GM19455 (cell line): ENCODE measurements at regions not wholly inside any gene's neighbourhood (a gene's known extent, or its start where the extent isn't known, plus 50 kb on each side); places are given as distances from the start of the nearest gene placed in this dataset.

Experiments
- ATAC-seq: cut with Tn5 transposase; IDR thresholded peaks from one replicate; pipeline ENCODE4 v1.9.1; 2021; ENCODE audit not compliant: unreplicated experiment

- no peak for ATAC-seq
Measured at GRCh38 chr1:219523411-219523810, 89.5 kb downstream of the ZC3H11B start.

GRCh38 chr1:219521325-219521724 is 91.6 kb downstream of the ZC3H11B start:
- no peak for ATAC-seq

- no peak for ATAC-seq
Measured at GRCh38 chr1:219520241-219520640, 92.7 kb downstream of the ZC3H11B start.

GRCh38 chr1:219518907-219519248 is 94.0 kb downstream of the ZC3H11B start:
- no peak for ATAC-seq

- no peak for ATAC-seq
Measured at GRCh38 chr1:219518168-219518906, 94.6 kb downstream of the ZC3H11B start.

GRCh38 chr1:219517031-219517430 is 95.9 kb downstream of the ZC3H11B start:
- no peak for ATAC-seq

GRCh38 chr1:219514728-219515127 is 98.2 kb downstream of the ZC3H11B start:
- no peak for ATAC-seq

GRCh38 chr1:219507437-219507836 is 105.5 kb downstream of the ZC3H11B start:
- ATAC-seq, result no peak

- no peak for ATAC-seq
Measured at GRCh38 chr1:219506936-219507335, 106.0 kb downstream of the ZC3H11B start.

GRCh38 chr1:219506473-219506899 is 106.4 kb downstream of the ZC3H11B start:
- no peak for ATAC-seq

- no peak for ATAC-seq
Measured at GRCh38 chr1:219505886-219506285, 107.0 kb downstream of the ZC3H11B start.

GRCh38 chr1:219503604-219504003 is 109.3 kb downstream of the ZC3H11B start:
- no peak for ATAC-seq

- ATAC-seq, result no peak
Measured at GRCh38 chr1:219500327-219500897, 112.5 kb downstream of the ZC3H11B start.

GRCh38 chr1:219498666-219499065 is 114.2 kb downstream of the ZC3H11B start:
- ATAC-seq, result no peak

GRCh38 chr1:219495737-219496408 is 117.0 kb downstream of the ZC3H11B start:
- ATAC-seq, result no peak

GRCh38 chr1:219492717-219493116 is 120.2 kb downstream of the ZC3H11B start:
- no peak for ATAC-seq

GRCh38 chr1:219490566-219490965 is 122.3 kb downstream of the ZC3H11B start:
- no peak for ATAC-seq

- ATAC-seq, result no peak
Measured at GRCh38 chr1:219489636-219490035, 123.3 kb downstream of the ZC3H11B start.

- no peak for ATAC-seq
Measured at GRCh38 chr1:219488275-219488674, 124.6 kb downstream of the ZC3H11B start.

GRCh38 chr1:219483530-219483929 is 129.4 kb downstream of the ZC3H11B start:
- ATAC-seq, result no peak

- ATAC-seq, result no peak
Measured at GRCh38 chr1:219480011-219480410, 132.9 kb downstream of the ZC3H11B start.

- no peak for ATAC-seq
Measured at GRCh38 chr1:219478811-219479210, 134.1 kb downstream of the ZC3H11B start.
